ENCODE measurements at regions not wholly inside any gene's neighbourhood (a gene's known extent, or its start where the extent isn't known, plus 50 kb on each side); places are given as distances from the start of the nearest gene placed in this dataset.
"Not testable (repeated sequence)": the region's sequence is repeated elsewhere in the genome, so short reads cannot be mapped to it uniquely, and the experiment has no call there.

- TF ChIP-seq RBBP5 (IDR thresholded peaks at IDR 0.05; ENCODE audit: borderline replicate concordance, low read depth, low read length) (no peak), SUZ12 (IDR thresholded peaks at IDR 0.05; ENCODE audit: low read length) (no peak), SRF (IDR thresholded peaks at IDR 0.05; ENCODE audit: low read depth, low read length) (no peak), MAX (IDR thresholded peaks at IDR 0.05) (no peak)
Measured at GRCh38 chr6:67000121-67000520, 1293.1 kb upstream of the EYS start (continued).

- WGBS, 2 experiments (ENCODE audit: extremely low coverage in 1 of 2, insufficient coverage in 1 of 2, insufficient read length in 1 of 2, insufficient replicate concordance in 2 of 2, low coverage in 1 of 2, low lambda C conversion rate in 2 of 2, missing lambda C conversion rate in 1 of 2): 92% methylated on average over 1 of the region's 1 CpG; no CpG with 5 or more reads in 1 of the 2 experiments
Measured at GRCh38 chr6:66997579-66997978, 1290.6 kb upstream of the EYS start.

More at GRCh38 chr6:66997579-66997978, 1290.6 kb upstream of the EYS start:
- H3K18ac ChIP-seq (ENCODE audit: extremely low read depth, low read length); H3K4me1 ChIP-seq (replicated peaks in 1 of 4; ENCODE audit: control insufficient read depth in 3 of 4, insufficient read depth in 4 of 4, low read length in 3 of 4); H2BK15ac ChIP-seq (ENCODE audit: low read length); H3K14ac ChIP-seq (ENCODE audit: insufficient read length); H3K23ac ChIP-seq (ENCODE audit: insufficient read length); FAIRE-seq; H2BK5ac ChIP-seq (ENCODE audit: low read depth, low read length); H4K20me1 ChIP-seq (replicated peaks in 1 of 2; ENCODE audit: control insufficient read depth in 1 of 2, insufficient read depth in 2 of 2, low read length in 2 of 2); H3K36me3 ChIP-seq (ENCODE audit: control insufficient read depth in 2 of 4, insufficient read depth in 4 of 4, low read length in 3 of 4); H2BK120ac ChIP-seq (replicated peaks; ENCODE audit: low read depth, low read length); H3K27ac ChIP-seq (ENCODE audit: low read depth, low read length); H3K4me2 ChIP-seq (ENCODE audit: insufficient read depth in 1 of 2, low read depth in 2 of 2, low read length in 2 of 2); H3K4ac ChIP-seq (replicated peaks; ENCODE audit: insufficient read length, low read depth, low read length); H2BK12ac ChIP-seq (ENCODE audit: low read depth, low read length); H3K4me3 ChIP-seq (ENCODE audit: extremely low read depth in 1 of 4, insufficient read depth in 2 of 4, low read depth in 3 of 4, low read length in 4 of 4); H3K56ac ChIP-seq (replicated peaks; ENCODE audit: insufficient read length, low read depth, low read length); H3K9ac ChIP-seq (replicated peaks in 1 of 4; ENCODE audit: extremely low read depth in 1 of 4, low read depth in 3 of 4, low read length in 3 of 4); POLR2A ChIA-PET (ENCODE audit: partially characterized antibody); H3K23me2 ChIP-seq (ENCODE audit: low read depth, low read length); H2AFZ ChIP-seq (ENCODE audit: low read length); H2BK20ac ChIP-seq (ENCODE audit: low read length); H3K79me1 ChIP-seq (ENCODE audit: low read depth, low read length); H4K91ac ChIP-seq (replicated peaks; ENCODE audit: insufficient read length, low read length); H4K8ac ChIP-seq (ENCODE audit: extremely low read depth, insufficient read depth, low read length); H3K9me3 ChIP-seq (ENCODE audit: insufficient read depth in 2 of 2, low read depth in 1 of 2, low read length in 1 of 2); DNase-seq (ENCODE audit: low read depth in 1 of 2, low spot score in 2 of 2); H3K27me3 ChIP-seq (replicated peaks in 1 of 4; ENCODE audit: control insufficient read depth in 3 of 4, extremely low read depth in 1 of 4, insufficient read depth in 3 of 4, low read length in 3 of 4); H4K5ac ChIP-seq (ENCODE audit: insufficient read length, low read depth, low read length); H2AK5ac ChIP-seq (ENCODE audit: low read depth, low read length); H3K79me2 ChIP-seq (ENCODE audit: control insufficient read depth in 1 of 2, insufficient read depth in 2 of 2, low read length in 2 of 2): not testable (repeated sequence)
- CTCF ChIA-PET (ENCODE audit: partially characterized antibody): interaction anchor here (0.7 kb wide), 1 partner anchor 12 kb away, joined by 4 read pairs; no protein-coding TSS in a partner anchor

All from H1 (cell line).